GM21526 (cell line): ENCODE measurements at regions not wholly inside any gene's neighbourhood (a gene's known extent, or its start where the extent isn't known, plus 50 kb on each side); places are given as distances from the start of the nearest gene placed in this dataset.
"Not testable (repeated sequence)": the region's sequence is repeated elsewhere in the genome, so short reads cannot be mapped to it uniquely, and the experiment has no call there.

Source experiments
- ATAC-seq: cut with Tn5 transposase; IDR thresholded peaks from one replicate; pipeline ENCODE4 v1.9.1; 2021; ENCODE audit warnings: moderate library complexity; ENCODE audit not compliant: unreplicated experiment, low FRiP score

GRCh38 chrX:964831-965416 lies 247.5 kb downstream of the CRLF2 start:
- ATAC-seq: peak; percentile 76

- ATAC-seq: no peak
These were observed 251.6 kb downstream of the CRLF2 start for GRCh38 chrX:960821-961220.

DNA sequence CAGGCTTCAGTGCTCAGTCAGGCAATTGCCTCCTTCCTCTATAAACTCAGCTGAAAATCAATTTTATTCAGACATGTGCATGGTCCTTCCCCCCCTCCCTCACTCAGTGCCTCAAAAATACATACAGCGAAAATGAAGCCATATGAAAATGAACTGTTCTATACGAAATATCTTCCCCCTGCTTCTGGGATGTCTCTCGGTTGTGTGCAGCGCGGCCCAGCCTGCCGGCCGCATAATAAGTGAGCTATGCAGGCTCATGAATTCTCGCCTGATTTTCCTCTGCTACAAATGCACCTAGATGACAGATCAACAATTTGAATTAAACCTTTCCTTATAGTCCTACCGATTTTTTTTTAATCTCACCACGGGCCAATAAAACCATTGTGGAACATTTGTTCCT lies 252.9 kb downstream of the CRLF2 start:
- ATAC-seq: no peak

GRCh38 chrX:955168-955781 lies 257.2 kb downstream of the CRLF2 start:
- ATAC-seq: not testable (repeated sequence)

- no peak for ATAC-seq
These were observed 258.5 kb downstream of the CRLF2 start for GRCh38 chrX:953879-954482.

GRCh38 chrX:952816-953215 lies 259.6 kb downstream of the CRLF2 start:
- no peak for ATAC-seq

DNA sequence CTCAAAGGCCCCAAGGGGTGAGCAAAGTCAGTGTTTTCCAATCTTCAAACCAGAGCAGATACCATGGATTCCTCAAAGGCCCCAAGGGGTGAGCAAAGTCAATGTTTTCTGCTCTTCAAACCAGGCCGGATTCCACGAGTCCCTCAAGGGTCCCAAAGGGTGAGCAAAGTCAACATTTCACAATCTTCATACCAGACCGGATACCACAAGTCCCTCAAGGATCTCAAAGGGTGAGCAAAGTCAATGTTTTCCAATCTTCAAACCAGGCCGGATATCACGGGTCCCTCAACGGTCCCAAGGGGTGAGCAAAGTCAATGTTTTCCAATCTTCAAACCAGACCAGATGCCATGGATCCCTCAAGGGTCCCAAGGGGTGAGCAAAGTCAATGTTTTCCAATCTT lies 265.2 kb downstream of the CRLF2 start:
- not testable (repeated sequence) for ATAC-seq

- ATAC-seq: no peak
These were observed 269.4 kb downstream of the CRLF2 start for GRCh38 chrX:943035-943434.

GRCh38 chrX:940691-941090 lies 271.8 kb downstream of the CRLF2 start:
- ATAC-seq: no peak

- ATAC-seq: no peak
These were observed 275.3 kb downstream of the CRLF2 start for GRCh38 chrX:936979-937769.

GRCh38 chrX:933611-934010 lies 278.8 kb downstream of the CRLF2 start:
- no peak for ATAC-seq

- ATAC-seq: no peak
These were observed 283.8 kb downstream of the CRLF2 start for GRCh38 chrX:928606-929005.

DNA sequence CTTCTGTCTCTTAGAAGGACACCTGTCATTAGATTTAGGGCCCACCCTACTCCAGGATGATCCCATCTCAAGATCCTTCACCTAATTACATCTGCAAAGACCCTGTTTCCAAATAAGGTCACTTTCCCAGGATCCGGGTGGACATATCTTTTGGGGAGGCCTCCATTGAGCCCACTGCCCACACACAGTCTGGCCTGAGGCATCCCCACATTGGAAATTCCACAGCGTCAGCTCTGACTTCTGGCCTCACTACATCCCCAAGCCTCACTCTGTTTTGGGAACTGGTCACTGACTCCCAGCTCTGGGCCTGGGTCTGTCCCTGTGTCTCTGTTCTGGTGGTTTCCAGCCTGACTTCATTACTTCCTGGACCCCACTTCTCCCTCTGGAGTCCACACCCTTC lies 285.5 kb downstream of the CRLF2 start:
- ATAC-seq: no peak

- no peak for ATAC-seq
These were observed 286.4 kb downstream of the CRLF2 start for GRCh38 chrX:926070-926469.

GRCh38 chrX:925652-926061 lies 286.8 kb downstream of the CRLF2 start:
- ATAC-seq: no peak

- ATAC-seq: no peak
These were observed 287.4 kb downstream of the CRLF2 start for GRCh38 chrX:925094-925493.

GRCh38 chrX:924017-924416 lies 288.4 kb downstream of the CRLF2 start:
- no peak for ATAC-seq

- no peak for ATAC-seq
These were observed 289.7 kb downstream of the SHOX start for GRCh38 chrX:920234-920799.

DNA sequence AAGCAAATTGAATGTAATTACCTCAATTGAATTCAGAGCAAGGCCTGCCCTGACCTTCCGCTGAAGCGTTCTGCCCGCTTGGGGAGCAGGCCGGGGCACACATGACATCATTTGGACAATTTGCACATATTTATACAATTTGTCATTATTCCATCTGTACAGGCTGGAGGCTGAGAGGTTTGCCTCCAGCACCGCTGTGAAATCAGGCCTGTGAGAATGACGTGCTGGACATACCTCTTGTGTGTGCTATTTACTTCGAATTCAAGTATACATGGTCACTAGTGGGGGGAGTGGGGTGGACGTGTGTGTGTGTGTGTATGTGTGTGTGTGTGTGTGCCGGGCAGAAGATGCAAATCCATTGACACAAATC lies 285.6 kb downstream of the SHOX start:
- ATAC-seq: no peak

- ATAC-seq: no peak
These were observed 285.0 kb downstream of the SHOX start for GRCh38 chrX:915427-916229.
